Thyroid gland (tissue), 4 donors: ENCODE measurements at regions not wholly inside any gene's neighbourhood (a gene's known extent, or its start where the extent isn't known, plus 50 kb on each side); places are given as distances from the start of the nearest gene placed in this dataset.

Source experiments
- POLR2A ChIP-seq, 2 donors: fragments of 450-650 bp; IDR thresholded peaks; one replicate each; pipeline ENCODE4 v1.6.1; 2017; ENCODE audit warnings: antibody characterized with exemption in 2 of 2, mild to moderate bottlenecking in 2 of 2, moderate library complexity in 1 of 2
- TF ChIP-seq, protein P1 (sequence below), 6 experiments: fragments of 200-600 bp in 3 of 6; fragments of 450-650 bp in 3 of 6; sonication (generic) in 3 of 6; IDR thresholded peaks; one replicate each; pipeline ENCODE4 v1.5.1; 2016 to 2019; ENCODE audit warnings: antibody characterized with exemption in 6 of 6, mild to moderate bottlenecking in 2 of 6, inconsistent platforms in 1 of 6, moderate library complexity in 1 of 6

DNA sequence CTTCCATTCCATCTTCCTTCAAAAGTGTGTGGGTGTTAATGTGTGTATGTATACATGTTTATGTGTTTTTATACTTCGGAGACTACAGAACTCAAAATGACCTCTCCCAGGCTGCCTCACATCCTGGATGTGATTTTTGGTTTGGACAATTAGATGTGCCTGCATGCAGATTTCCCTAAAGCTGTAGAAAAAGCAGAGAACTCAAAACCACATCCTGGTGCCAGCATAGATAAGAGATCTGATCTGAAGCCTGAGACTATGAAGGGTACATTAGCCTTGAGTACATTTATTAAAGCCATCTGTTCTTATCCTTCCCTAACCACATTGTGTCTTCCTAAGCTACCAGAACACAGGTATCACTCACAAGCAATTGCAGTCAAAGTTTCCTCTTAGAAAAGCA is 319.4 kb upstream of the RASGRP1 start:
- TF ChIP-seq, protein P1, sequence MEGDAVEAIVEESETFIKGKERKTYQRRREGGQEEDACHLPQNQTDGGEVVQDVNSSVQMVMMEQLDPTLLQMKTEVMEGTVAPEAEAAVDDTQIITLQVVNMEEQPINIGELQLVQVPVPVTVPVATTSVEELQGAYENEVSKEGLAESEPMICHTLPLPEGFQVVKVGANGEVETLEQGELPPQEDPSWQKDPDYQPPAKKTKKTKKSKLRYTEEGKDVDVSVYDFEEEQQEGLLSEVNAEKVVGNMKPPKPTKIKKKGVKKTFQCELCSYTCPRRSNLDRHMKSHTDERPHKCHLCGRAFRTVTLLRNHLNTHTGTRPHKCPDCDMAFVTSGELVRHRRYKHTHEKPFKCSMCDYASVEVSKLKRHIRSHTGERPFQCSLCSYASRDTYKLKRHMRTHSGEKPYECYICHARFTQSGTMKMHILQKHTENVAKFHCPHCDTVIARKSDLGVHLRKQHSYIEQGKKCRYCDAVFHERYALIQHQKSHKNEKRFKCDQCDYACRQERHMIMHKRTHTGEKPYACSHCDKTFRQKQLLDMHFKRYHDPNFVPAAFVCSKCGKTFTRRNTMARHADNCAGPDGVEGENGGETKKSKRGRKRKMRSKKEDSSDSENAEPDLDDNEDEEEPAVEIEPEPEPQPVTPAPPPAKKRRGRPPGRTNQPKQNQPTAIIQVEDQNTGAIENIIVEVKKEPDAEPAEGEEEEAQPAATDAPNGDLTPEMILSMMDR (IDR thresholded peaks at IDR 0.05): no peak
- no peak for TF ChIP-seq POLR2A (IDR thresholded peaks at IDR 0.05)
